GM19438 (cell line): ENCODE measurements at regions not wholly inside any gene's neighbourhood (a gene's known extent, or its start where the extent isn't known, plus 50 kb on each side); places are given as distances from the start of the nearest gene placed in this dataset.
"Not testable (repeated sequence)": the region's sequence is repeated elsewhere in the genome, so short reads cannot be mapped to it uniquely, and the experiment has no call there.

Experiments used
- ATAC-seq: cut with Tn5 transposase; IDR thresholded peaks from one replicate; pipeline ENCODE4 v1.9.1; 2021; ENCODE audit warnings: low read depth; ENCODE audit not compliant: unreplicated experiment

GRCh38 chr20:53678990-53679596 is 85.5 kb upstream of the ZNF217 start:
- no peak for ATAC-seq

- ATAC-seq: no peak
Observed at GRCh38 chr20:53678315-53678989, 84.8 kb upstream of the ZNF217 start.

- ATAC-seq: no peak
Observed at GRCh38 chr20:53677447-53678314, 84.0 kb upstream of the ZNF217 start.

- no peak for ATAC-seq
Observed at GRCh38 chr20:53676987-53677386, 83.3 kb upstream of the ZNF217 start.

GRCh38 chr20:53676519-53676822 is 82.8 kb upstream of the ZNF217 start:
- ATAC-seq: no peak

GRCh38 chr20:53672484-53673129 is 79.0 kb upstream of the ZNF217 start:
- ATAC-seq: no peak

- no peak for ATAC-seq
Observed at GRCh38 chr20:53671370-53671769, 77.7 kb upstream of the ZNF217 start.

GRCh38 chr20:53669517-53670313 is 76.1 kb upstream of the ZNF217 start:
- not testable (repeated sequence) for ATAC-seq

GRCh38 chr20:53668992-53669391 is 75.4 kb upstream of the ZNF217 start:
- no peak for ATAC-seq

- no peak for ATAC-seq
Observed at GRCh38 chr20:53666144-53666543, 72.5 kb upstream of the ZNF217 start.

- ATAC-seq: no peak
Observed at GRCh38 chr20:53664121-53664520, 70.5 kb upstream of the ZNF217 start.

- not testable (repeated sequence) for ATAC-seq
Observed at GRCh38 chr20:53663521-53663920, 69.9 kb upstream of the ZNF217 start.

- no peak for ATAC-seq
Observed at GRCh38 chr20:53662595-53662994, 69.0 kb upstream of the ZNF217 start.

- ATAC-seq: peak; percentile 58
Observed at GRCh38 chr20:53660947-53661381, 67.3 kb upstream of the ZNF217 start.

- ATAC-seq: peak; percentile 12
Observed at GRCh38 chr20:53660078-53660909, 66.7 kb upstream of the ZNF217 start.

GRCh38 chr20:53658973-53659372 is 65.3 kb upstream of the ZNF217 start:
- ATAC-seq: no peak

GRCh38 chr20:53658322-53658721 is 64.7 kb upstream of the ZNF217 start:
- ATAC-seq: no peak

- no peak for ATAC-seq
Observed at GRCh38 chr20:53657732-53658131, 64.1 kb upstream of the ZNF217 start.

GRCh38 chr20:53657279-53657678 is 63.6 kb upstream of the ZNF217 start:
- no peak for ATAC-seq
